ENCODE measurements at regions not wholly inside any gene's neighbourhood (a gene's known extent, or its start where the extent isn't known, plus 50 kb on each side); places are given as distances from the start of the nearest gene placed in this dataset.
A peak's percentile ranks its signal among the peaks of the same experiment; 100 is the strongest.

- TF ChIP-seq, protein P1, sequence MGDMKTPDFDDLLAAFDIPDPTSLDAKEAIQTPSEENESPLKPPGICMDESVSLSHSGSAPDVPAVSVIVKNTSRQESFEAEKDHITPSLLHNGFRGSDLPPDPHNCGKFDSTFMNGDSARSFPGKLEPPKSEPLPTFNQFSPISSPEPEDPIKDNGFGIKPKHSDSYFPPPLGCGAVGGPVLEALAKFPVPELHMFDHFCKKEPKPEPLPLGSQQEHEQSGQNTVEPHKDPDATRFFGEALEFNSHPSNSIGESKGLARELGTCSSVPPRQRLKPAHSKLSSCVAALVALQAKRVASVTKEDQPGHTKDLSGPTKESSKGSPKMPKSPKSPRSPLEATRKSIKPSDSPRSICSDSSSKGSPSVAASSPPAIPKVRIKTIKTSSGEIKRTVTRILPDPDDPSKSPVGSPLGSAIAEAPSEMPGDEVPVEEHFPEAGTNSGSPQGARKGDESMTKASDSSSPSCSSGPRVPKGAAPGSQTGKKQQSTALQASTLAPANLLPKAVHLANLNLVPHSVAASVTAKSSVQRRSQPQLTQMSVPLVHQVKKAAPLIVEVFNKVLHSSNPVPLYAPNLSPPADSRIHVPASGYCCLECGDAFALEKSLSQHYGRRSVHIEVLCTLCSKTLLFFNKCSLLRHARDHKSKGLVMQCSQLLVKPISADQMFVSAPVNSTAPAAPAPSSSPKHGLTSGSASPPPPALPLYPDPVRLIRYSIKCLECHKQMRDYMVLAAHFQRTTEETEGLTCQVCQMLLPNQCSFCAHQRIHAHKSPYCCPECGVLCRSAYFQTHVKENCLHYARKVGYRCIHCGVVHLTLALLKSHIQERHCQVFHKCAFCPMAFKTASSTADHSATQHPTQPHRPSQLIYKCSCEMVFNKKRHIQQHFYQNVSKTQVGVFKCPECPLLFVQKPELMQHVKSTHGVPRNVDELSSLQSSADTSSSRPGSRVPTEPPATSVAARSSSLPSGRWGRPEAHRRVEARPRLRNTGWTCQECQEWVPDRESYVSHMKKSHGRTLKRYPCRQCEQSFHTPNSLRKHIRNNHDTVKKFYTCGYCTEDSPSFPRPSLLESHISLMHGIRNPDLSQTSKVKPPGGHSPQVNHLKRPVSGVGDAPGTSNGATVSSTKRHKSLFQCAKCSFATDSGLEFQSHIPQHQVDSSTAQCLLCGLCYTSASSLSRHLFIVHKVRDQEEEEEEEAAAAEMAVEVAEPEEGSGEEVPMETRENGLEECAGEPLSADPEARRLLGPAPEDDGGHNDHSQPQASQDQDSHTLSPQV (IDR thresholded peaks at IDR 0.05), result no peak
- TF ChIP-seq RHOXF2B (CRISPR knock-in tag; conservative IDR thresholded peaks at IDR 0.05) (no peak), ZNF79 (CRISPR knock-in tag; IDR thresholded peaks at IDR 0.05; ENCODE audit: low read depth) (no peak), SMARCE1 (IDR thresholded peaks at IDR 0.05) (no peak), MECOM (CRISPR knock-in tag; IDR thresholded peaks at IDR 0.05) (no peak), ZNF274 (IDR thresholded peaks at IDR 0.05; ENCODE audit: borderline replicate concordance, low read depth, low read length) (no peak), GTF2E2 (tag; IDR thresholded peaks at IDR 0.05) (no peak), HOXB6 (CRISPR knock-in tag; IDR thresholded peaks at IDR 0.05; ENCODE audit: borderline replicate concordance) (no peak), ETV1 (tag; conservative IDR thresholded peaks at IDR 0.05; ENCODE audit: low read depth) (no peak), SMARCB1 (IDR thresholded peaks at IDR 0.05; ENCODE audit: insufficient read length, low read depth) (no peak), SP2 (IDR thresholded peaks at IDR 0.05; ENCODE audit: extremely low read depth, low read depth, low read length, poor library complexity, severe bottlenecking) (peak; percentile 38), NFRKB (IDR thresholded peaks at IDR 0.05; ENCODE audit: low read depth) (no peak), ZNF282 (CRISPR knock-in tag; IDR thresholded peaks at IDR 0.05) (no peak), OTX1 (CRISPR knock-in tag; IDR thresholded peaks at IDR 0.05) (no peak), PHB2 (IDR thresholded peaks at IDR 0.05; ENCODE audit: low read depth) (no peak), MEIS2 (IDR thresholded peaks at IDR 0.05; ENCODE audit: partially characterized antibody) (peak; percentile 25), ILK (tag; IDR thresholded peaks at IDR 0.05; ENCODE audit: borderline replicate concordance, low read depth) (no peak), ZNF780A (CRISPR knock-in tag; IDR thresholded peaks at IDR 0.05) (no peak)
Measured at GRCh38 chr15:77543159-77543882, 89.4 kb downstream of the LINGO1 start (continued).

Measured in K562 (cell line).